Coronary artery (tissue), 2 donors: ENCODE measurements at regions not wholly inside any gene's neighbourhood (a gene's known extent, or its start where the extent isn't known, plus 50 kb on each side); places are given as distances from the start of the nearest gene placed in this dataset.

Experiments
- DNase-seq: peaks from one replicate; pipeline ENCODE4 v3.0.0-alpha.2; 2017; ENCODE audit warnings: low spot score
- H3K27ac ChIP-seq, 2 donors: fragments of 200-600 bp; sonication (generic); one replicate each; pipeline ENCODE4 v1.5.1; 2016 to 2019
- H3K4me3 ChIP-seq: fragments of 200-600 bp; sonication (generic); 2 replicates; pipeline ENCODE4 v1.5.1; 2016; ENCODE audit warnings: mild to moderate bottlenecking, moderate library complexity
- CTCF ChIP-seq: fragments of 200-600 bp; sonication (generic); IDR thresholded peaks from one replicate; pipeline ENCODE4 v1.5.1; 2019; ENCODE audit warnings: antibody characterized with exemption

- no peak overlapping the region for H3K4me3 ChIP-seq
- H3K27ac ChIP-seq = no peak overlapping the region
- no peak for TF ChIP-seq CTCF
- no peak for DNase-seq
These were observed 52.1 kb downstream of the GSC start for GRCh38 chr14:94717808-94718207.

- H3K4me3 ChIP-seq = no peak overlapping the region
- H3K27ac ChIP-seq = no peak overlapping the region
- DNase-seq = no peak
- TF ChIP-seq CTCF = no peak
These were observed 52.9 kb downstream of the GSC start for GRCh38 chr14:94716976-94717375.

- DNase-seq = no peak
- Histone ChIP-seq H3K27ac (no peak overlapping the region), H3K4me3 (no peak overlapping the region)
- no peak for TF ChIP-seq CTCF
These were observed 56.8 kb downstream of the GSC start for GRCh38 chr14:94713115-94713514.

GRCh38 chr14:94710731-94711130, 59.2 kb downstream of the GSC start:
- Histone ChIP-seq H3K4me3 (no peak overlapping the region), H3K27ac (no peak overlapping the region)
- TF ChIP-seq CTCF = no peak
- DNase-seq = no peak

GRCh38 chr14:94707494-94707893, 62.4 kb downstream of the GSC start:
- DNase-seq = no peak
- Histone ChIP-seq H3K27ac (no peak overlapping the region), H3K4me3 (no peak overlapping the region)
- TF ChIP-seq CTCF = no peak

- DNase-seq = no peak
- no peak overlapping the region for H3K4me3 ChIP-seq
- H3K27ac ChIP-seq = no peak overlapping the region
- TF ChIP-seq CTCF = no peak
These were observed 63.8 kb downstream of the GSC start for GRCh38 chr14:94706133-94706532.

GRCh38 chr14:94702629-94703028, 67.3 kb downstream of the GSC start:
- no peak for TF ChIP-seq CTCF
- Histone ChIP-seq H3K27ac (no peak overlapping the region), H3K4me3 (no peak overlapping the region)
- no peak for DNase-seq
